ENCODE measurements at regions not wholly inside any gene's neighbourhood (a gene's known extent, or its start where the extent isn't known, plus 50 kb on each side); places are given as distances from the start of the nearest gene placed in this dataset.

DNA sequence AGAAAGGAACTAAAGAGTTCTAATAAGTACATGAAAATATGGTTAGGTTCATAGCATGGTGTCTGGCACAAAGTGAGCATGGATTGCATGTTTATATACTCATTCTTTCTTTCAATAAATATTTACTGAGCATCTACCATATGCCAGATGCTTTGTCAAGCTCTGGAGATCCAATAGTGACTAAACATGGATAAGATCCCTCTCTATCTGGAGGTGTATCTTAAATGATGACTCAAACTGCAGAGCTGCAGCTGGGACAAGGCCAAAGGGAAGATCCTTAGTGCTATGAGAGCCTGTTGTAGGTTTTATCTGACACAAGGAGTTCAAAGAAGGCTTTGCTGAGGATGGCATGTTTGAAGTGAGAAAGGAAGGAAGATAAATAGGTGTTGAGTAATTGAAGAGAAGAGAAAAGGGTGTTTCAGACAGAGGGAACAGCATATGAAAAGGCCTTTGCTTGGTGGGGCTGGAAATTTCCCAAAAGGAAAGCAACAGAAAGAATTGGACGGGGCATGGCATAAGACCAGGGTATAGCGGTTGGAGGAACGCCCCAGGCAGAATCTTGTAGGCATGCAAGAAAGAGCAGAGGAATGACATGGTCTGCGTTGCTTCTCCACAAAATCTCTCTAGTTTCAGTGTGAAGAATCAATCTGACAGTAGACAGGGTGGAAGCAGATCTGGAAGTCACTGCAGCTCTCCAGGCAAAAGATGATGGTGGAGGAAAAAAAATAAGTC is 239.9 kb upstream of the LRTM1 start:
- Histone ChIP-seq H3K27ac (peak overlapping the region in 1 of 4 donors; percentile 23), H3K9me3 (no peaks in the 10 kb centered on the region), H3K27me3 (no peaks in the 10 kb centered on the region), H3K36me3 (no peaks in the 10 kb centered on the region), H3K4me3 (no peak overlapping the region), H3K4me1 (peaks cover 0 to 6% (median 5%) of the 10 kb centered on the region in 4 donors)
- no peak for DNase-seq
- in situ Hi-C loops (cut with MboI; ENCODE audit: low pct_ligation_motif_present in 1 of 4, low pct_unique_long_range_greater_than_20kb in 1 of 4, low sequenced_read_pairs in 3 of 4) = no loop called here
- no peak for TF ChIP-seq POLR2A (IDR thresholded peaks at IDR 0.05)
- no peak for TF ChIP-seq EP300 (IDR thresholded peaks at IDR 0.05; ENCODE audit: low read depth)
- TF ChIP-seq, protein P1, sequence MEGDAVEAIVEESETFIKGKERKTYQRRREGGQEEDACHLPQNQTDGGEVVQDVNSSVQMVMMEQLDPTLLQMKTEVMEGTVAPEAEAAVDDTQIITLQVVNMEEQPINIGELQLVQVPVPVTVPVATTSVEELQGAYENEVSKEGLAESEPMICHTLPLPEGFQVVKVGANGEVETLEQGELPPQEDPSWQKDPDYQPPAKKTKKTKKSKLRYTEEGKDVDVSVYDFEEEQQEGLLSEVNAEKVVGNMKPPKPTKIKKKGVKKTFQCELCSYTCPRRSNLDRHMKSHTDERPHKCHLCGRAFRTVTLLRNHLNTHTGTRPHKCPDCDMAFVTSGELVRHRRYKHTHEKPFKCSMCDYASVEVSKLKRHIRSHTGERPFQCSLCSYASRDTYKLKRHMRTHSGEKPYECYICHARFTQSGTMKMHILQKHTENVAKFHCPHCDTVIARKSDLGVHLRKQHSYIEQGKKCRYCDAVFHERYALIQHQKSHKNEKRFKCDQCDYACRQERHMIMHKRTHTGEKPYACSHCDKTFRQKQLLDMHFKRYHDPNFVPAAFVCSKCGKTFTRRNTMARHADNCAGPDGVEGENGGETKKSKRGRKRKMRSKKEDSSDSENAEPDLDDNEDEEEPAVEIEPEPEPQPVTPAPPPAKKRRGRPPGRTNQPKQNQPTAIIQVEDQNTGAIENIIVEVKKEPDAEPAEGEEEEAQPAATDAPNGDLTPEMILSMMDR (IDR thresholded peaks at IDR 0.05) = no peak
- no peak for TF ChIP-seq POLR2AphosphoS5 (IDR thresholded peaks at IDR 0.05)
- 60 to 70% methylated on average over 3 to 4 of the region's 4 CpGs for WGBS, 2 donors (ENCODE audit: low coverage in 1 of 2)
- intact Hi-C loops (cut with DNase I; ENCODE audit: low total_unique reads) = no loop called here

DNA sequence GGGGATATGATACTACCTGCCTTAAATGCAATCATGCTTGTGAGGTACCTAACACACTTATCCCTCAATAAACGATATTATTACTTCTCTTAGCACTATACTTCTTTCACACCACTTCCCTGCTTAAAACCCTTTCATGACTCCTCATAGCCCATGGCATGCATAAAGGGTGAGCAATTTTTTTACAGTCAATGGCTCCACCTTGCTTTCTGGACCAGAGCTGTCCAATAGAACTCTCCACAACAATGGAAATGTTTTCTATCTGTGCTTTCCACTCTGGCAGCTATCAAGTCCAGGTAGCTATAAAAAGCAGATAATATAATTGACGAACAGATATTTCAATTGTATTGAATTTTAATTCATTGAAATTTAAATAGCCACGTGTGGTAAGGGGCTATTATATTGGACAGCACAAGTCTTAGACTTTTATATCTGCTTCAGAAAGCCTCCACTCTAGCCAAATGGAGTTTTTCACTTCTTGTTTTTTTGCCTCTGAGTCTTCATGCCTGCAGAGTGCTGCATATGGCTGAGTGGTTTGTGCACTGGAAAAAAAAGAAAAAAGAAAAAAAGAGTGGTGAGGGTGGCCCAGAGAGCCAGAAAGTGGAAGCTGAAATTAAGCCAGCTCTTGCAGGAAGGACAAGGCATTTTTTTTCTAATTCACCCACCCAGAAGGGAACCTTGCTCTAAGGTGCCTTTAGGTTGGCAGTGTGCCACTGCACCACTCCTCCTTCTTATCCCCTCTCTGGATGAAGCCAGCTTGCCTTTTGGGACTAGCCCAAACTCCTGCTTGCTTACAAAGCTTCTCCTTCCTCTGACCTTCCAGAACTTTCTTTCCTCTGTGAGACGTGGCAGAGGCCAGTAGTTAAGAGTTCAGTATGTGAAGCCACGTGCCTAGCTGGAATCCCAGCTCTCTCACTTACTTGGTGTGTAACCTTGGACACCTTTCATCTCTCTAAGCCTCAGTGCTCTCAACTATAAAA is 239.0 kb upstream of the LRTM1 start:
- peaks cover 0 to 6% (median 5%) of the 10 kb centered on the region in 4 donors for H3K4me1 ChIP-seq
- H3K27me3 ChIP-seq = no peaks in the 10 kb centered on the region
- DNase-seq = peak; percentile 9
- H3K4me3 ChIP-seq = no peak overlapping the region
- H3K9me3 ChIP-seq = no peaks in the 10 kb centered on the region
- peak overlapping the region in 1 of 4 donors; percentile 23 for H3K27ac ChIP-seq
- in situ Hi-C loops (cut with MboI; ENCODE audit: low pct_ligation_motif_present in 1 of 4, low pct_unique_long_range_greater_than_20kb in 1 of 4, low sequenced_read_pairs in 3 of 4) (no loop called here), intact Hi-C loops (cut with DNase I; ENCODE audit: low total_unique reads) (no loop called here)
- TF ChIP-seq POLR2AphosphoS5 (IDR thresholded peaks at IDR 0.05) (no peak), EP300 (IDR thresholded peaks at IDR 0.05; ENCODE audit: low read depth) (no peak), POLR2A (IDR thresholded peaks at IDR 0.05) (no peak)
- TF ChIP-seq, protein P1 (IDR thresholded peaks at IDR 0.05) = no peak
- 51% methylated on average over 5 of the region's 5 CpGs for WGBS, 2 donors (ENCODE audit: low coverage in 1 of 2)
- H3K36me3 ChIP-seq = no peaks in the 10 kb centered on the region

DNA sequence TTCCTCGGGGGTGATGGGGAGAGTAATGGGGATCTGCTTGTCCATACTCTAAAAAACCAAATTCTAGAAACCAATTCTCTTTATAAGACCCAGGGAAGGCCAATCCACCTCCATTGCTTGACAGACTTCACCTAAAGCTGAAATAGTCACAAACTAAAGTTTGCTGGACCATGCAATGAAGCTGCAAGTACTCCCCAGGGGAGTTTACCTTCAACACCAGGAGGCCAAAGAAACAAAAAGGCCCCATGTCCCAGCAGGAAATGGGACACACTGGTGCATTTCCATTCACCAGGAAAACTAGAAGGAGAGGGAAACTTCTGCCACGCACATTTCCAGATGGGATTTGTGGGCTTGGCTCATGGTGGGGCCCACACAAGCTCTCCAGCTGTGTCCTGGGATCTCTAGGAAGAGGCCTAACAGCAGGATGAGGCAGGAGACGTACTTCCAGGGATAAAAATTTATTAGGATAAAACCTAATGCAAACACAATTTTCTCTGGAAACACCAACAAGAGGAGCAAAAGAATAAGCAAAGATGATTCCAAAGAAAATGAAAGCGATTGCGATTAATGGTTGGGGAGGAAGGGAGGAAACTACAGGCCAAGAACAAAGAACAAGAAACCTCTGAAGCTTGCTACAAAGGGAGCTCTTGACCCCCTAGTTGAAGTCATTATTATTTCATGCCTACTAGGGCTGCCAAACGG is 238.0 kb upstream of the LRTM1 start:
- Histone ChIP-seq H3K4me1 (peaks cover 0 to 6% (median 5%) of the 10 kb centered on the region in 4 donors), H3K9me3 (no peaks in the 10 kb centered on the region)

More for the DNA sequence above, 238.0 kb upstream of the LRTM1 start:
- no peaks in the 10 kb centered on the region for H3K27me3 ChIP-seq
- TF ChIP-seq, protein P1 (IDR thresholded peaks at IDR 0.05) = no peak
- DNase-seq = no peak
- H3K36me3 ChIP-seq = no peaks in the 10 kb centered on the region
- peak overlapping the region in 2 of 4 donors; percentile 22 to 24 for H3K27ac ChIP-seq
- in situ Hi-C loops (cut with MboI; ENCODE audit: low pct_ligation_motif_present in 1 of 4, low pct_unique_long_range_greater_than_20kb in 1 of 4, low sequenced_read_pairs in 3 of 4) = no loop called here
- intact Hi-C loops (cut with DNase I; ENCODE audit: low total_unique reads) = no loop called here
- no peak overlapping the region for H3K4me3 ChIP-seq
- 66 to 74% methylated on average over 4 to 6 of the region's 6 CpGs for WGBS, 2 donors (ENCODE audit: low coverage in 1 of 2)
